DOHH2 (cell line): ENCODE measurements at regions not wholly inside any gene's neighbourhood (a gene's known extent, or its start where the extent isn't known, plus 50 kb on each side); places are given as distances from the start of the nearest gene placed in this dataset.

Experiments
- CTCF ChIP-seq: fragments of 200-600 bp; sonication (generic); IDR thresholded peaks from one replicate; pipeline ENCODE4 v1.5.1; 2014; ENCODE audit warnings: antibody characterized with exemption, mild to moderate bottlenecking, low read depth, low read length; ENCODE audit not compliant: poor library complexity, severe bottlenecking
- EZH2phosphoT487 ChIP-seq: fragments of 200-600 bp; sonication (generic); IDR thresholded peaks from 2 replicates; pipeline ENCODE4 v1.6.1; 2017; ENCODE audit warnings: borderline replicate concordance, mild to moderate bottlenecking, antibody characterized with exemption, low read length, moderate library complexity, mixed read lengths

GRCh38 chr12:118480235-118480634 is 103.9 kb downstream of the SUDS3 start:
- TF ChIP-seq CTCF (no peak), EZH2phosphoT487 (no peak)
